Left lung (tissue), 4 donors: ENCODE measurements at regions not wholly inside any gene's neighbourhood (a gene's known extent, or its start where the extent isn't known, plus 50 kb on each side); places are given as distances from the start of the nearest gene placed in this dataset.
"Not testable (repeated sequence)": the region's sequence is repeated elsewhere in the genome, so short reads cannot be mapped to it uniquely, and the experiment has no call there.

Experiments
- ATAC-seq: fragments of 200-7000 bp; cut with Tn5 transposase; one replicate; pipeline ENCODE4 v1.9.1; 2020; ENCODE audit warnings: moderate library complexity
- DNase-seq, 4 donors: peaks; one replicate each; pipeline ENCODE4 v3.0.0-alpha.2; 2013 to 2020
- H3K27ac ChIP-seq, 2 donors: fragments of 200-600 bp; sonication (generic) in 1 of 2; one replicate each; pipeline versions ENCODE4 v1.5.0 to v1.8.0; 2020 to 2021
- H3K27me3 ChIP-seq, 2 donors: fragments of 200-600 bp; sonication (generic) in 1 of 2; one replicate each; pipeline versions ENCODE4 v1.5.0 to v1.8.0; 2020 to 2021
- H3K36me3 ChIP-seq, 2 donors: fragments of 200-600 bp; sonication (generic) in 1 of 2; one replicate each; pipeline versions ENCODE4 v1.5.0 to v1.8.0; 2020 to 2021
- H3K4me1 ChIP-seq, 2 donors: fragments of 200-600 bp; one replicate each; pipeline ENCODE4 v1.8.0; 2021
- H3K4me3 ChIP-seq, 2 donors: fragments of 200-600 bp; sonication (generic) in 1 of 2; one replicate each; pipeline versions ENCODE4 v1.5.0 to v1.8.0; 2020 to 2021; ENCODE audit warnings: mild to moderate bottlenecking in 1 of 2
- H3K9me3 ChIP-seq, 2 donors: fragments of 200-600 bp; sonication (generic) in 1 of 2; one replicate each; pipeline versions ENCODE4 v1.5.0 to v1.8.0; 2020 to 2021
- intact Hi-C, 2 donors: fragments of 100-400 bp; cut with DNase I; formaldehyde crosslinking; loops; one replicate each; pipeline versions ENCODE4 v1.11.2 to v1.14.2; 2022
- TF ChIP-seq, protein P1 (sequence below), 2 donors: fragments of 200-600 bp; sonication (generic) in 1 of 2; IDR thresholded peaks; one replicate each; pipeline versions ENCODE4 v1.5.0 to v1.8.0; 2021; ENCODE audit warnings: antibody characterized with exemption in 2 of 2
- donor health status: DM: no; HTN: yes; CAD: no.
- donor health status: DM: no; HTN: no; CAD: no.

DNA sequence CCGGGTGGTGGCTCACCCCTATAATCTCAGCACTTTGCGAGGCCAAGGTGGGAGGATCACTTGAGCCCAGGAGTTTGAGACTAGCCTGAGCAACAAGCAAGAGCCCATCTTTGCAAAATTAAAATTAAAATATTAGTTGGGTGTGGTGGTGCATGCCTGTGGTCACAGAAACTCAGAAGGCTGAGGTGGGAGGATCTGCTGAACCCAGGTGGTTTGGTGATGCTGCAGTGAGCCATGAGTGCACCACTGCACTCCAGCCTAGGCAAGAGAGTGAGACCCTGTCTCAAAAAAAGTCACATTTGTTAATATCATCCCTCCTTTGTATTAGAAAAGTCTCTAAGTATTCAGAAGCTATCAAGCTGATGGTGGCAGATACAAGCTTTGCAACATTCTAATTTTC, 317.5 kb downstream of the ANKRD30A start:
- no peaks in the 10 kb centered on the region for H3K4me1 ChIP-seq
- no peaks in the 10 kb centered on the region for H3K27me3 ChIP-seq
- no peak overlapping the region for H3K27ac ChIP-seq
- H3K36me3 ChIP-seq: no peaks in the 10 kb centered on the region
- no peak for ATAC-seq
- TF ChIP-seq, protein P1, sequence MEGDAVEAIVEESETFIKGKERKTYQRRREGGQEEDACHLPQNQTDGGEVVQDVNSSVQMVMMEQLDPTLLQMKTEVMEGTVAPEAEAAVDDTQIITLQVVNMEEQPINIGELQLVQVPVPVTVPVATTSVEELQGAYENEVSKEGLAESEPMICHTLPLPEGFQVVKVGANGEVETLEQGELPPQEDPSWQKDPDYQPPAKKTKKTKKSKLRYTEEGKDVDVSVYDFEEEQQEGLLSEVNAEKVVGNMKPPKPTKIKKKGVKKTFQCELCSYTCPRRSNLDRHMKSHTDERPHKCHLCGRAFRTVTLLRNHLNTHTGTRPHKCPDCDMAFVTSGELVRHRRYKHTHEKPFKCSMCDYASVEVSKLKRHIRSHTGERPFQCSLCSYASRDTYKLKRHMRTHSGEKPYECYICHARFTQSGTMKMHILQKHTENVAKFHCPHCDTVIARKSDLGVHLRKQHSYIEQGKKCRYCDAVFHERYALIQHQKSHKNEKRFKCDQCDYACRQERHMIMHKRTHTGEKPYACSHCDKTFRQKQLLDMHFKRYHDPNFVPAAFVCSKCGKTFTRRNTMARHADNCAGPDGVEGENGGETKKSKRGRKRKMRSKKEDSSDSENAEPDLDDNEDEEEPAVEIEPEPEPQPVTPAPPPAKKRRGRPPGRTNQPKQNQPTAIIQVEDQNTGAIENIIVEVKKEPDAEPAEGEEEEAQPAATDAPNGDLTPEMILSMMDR (IDR thresholded peaks at IDR 0.05): no peak
- no peak for DNase-seq
- H3K9me3 ChIP-seq: peaks cover 0 to 12% of the 10 kb centered on the region in 2 donors
- no peak overlapping the region for H3K4me3 ChIP-seq
- intact Hi-C loops: no loop called here

DNA sequence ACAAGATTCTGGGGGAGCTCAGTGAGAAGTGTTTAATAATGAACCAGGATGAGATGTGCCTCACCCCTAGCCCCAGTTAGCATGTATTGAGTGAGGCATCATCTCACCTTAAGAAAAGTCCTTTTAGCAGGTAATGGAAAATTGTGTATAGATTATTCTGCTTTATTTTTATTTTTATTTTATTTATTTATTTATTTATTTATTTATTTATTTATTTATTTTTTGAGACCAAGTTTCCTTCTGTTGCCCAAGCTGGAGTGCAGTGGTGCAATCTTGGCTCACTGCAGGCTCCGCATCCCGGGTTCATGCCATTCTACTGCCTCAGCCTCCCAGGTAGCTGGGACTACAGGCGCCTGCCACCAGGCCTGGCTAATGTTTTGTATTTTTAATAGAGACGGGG, 315.8 kb downstream of the ANKRD30A start:
- DNase-seq, H3K4me1 ChIP-seq, H3K36me3 ChIP-seq, H3K27ac ChIP-seq, H3K27me3 ChIP-seq, H3K9me3 ChIP-seq, intact Hi-C loops, H3K4me3 ChIP-seq, ATAC-seq: not testable (repeated sequence)

DNA sequence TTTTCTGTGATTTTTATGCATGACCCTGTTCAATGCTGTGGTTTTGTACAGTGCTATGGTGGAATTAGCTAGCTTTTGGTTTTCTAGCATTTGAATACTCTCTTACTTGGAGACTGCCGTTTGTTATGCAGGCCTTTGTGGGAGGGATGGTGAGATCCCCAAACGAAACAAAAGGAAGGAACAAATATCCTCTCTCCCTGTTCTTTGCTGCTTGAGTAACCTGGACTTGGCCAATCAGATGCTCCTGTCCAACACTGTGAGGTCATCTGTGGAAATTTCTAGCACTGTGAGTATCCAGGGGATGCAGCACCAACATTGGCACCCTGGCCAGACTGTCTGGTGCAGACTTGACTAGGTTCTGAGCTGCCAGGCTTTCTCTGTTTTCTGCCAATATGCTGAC, 314.4 kb downstream of the ANKRD30A start:
- no peak for DNase-seq
- Histone ChIP-seq H3K27me3 (no peaks in the 10 kb centered on the region), H3K4me1 (no peaks in the 10 kb centered on the region), H3K27ac (no peak overlapping the region), H3K4me3 (no peak overlapping the region), H3K36me3 (no peaks in the 10 kb centered on the region), H3K9me3 (peaks cover 0 to 6% of the 10 kb centered on the region in 2 donors)
- TF ChIP-seq, protein P1 (IDR thresholded peaks at IDR 0.05): no peak
- no peak for ATAC-seq
- intact Hi-C loops: no loop called here

DNA sequence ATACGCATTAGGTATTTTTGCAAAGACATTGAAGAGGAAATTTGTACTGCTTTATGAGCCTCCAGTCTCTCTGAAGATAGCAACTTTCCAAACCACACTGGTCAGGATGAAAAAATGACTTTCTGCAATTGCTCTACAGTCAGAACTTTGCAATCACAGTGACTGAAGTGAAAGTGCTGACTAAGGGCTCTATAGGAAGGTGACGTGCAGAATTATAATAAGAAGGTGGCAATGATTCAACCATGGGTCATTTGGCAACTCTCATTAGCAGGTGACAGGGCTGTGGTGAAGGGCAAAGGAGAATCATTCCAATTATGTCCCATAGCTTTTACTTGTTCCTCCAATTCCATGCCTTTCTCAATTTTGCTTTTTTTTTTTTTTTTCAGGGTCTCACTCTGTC, 311.0 kb downstream of the ANKRD30A start:
- H3K4me3 ChIP-seq: no peak overlapping the region
- TF ChIP-seq, protein P1 (IDR thresholded peaks at IDR 0.05): no peak
- ATAC-seq: no peak
- H3K27ac ChIP-seq: no peak overlapping the region
- intact Hi-C loops: no loop called here
- H3K4me1 ChIP-seq: no peaks in the 10 kb centered on the region
- H3K9me3 ChIP-seq: peaks cover 0 to 6% of the 10 kb centered on the region in 2 donors
- DNase-seq: no peak
- H3K27me3 ChIP-seq: no peaks in the 10 kb centered on the region
- H3K36me3 ChIP-seq: no peaks in the 10 kb centered on the region

DNA sequence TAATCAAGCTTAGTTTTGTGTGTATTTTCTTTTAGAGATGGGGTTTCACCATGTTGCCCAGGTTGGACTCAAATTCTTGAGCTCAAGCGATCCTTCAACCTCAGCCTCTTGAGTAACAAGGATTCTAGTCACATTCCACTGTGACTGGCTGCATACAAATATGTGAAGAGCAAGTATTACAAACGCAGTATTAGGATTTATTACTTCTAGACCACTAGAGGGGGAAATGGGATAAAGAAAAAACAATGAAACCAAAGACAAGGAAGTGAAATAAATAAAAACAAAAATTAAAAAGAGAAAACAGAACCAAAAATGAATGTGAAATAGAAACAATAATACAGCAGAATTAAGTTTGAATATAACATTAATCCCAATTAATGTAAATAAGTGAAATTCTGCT, 308.7 kb downstream of the ANKRD30A start:
- Histone ChIP-seq H3K4me3 (no peak overlapping the region), H3K36me3 (no peaks in the 10 kb centered on the region), H3K9me3 (no peaks in the 10 kb centered on the region), H3K4me1 (no peaks in the 10 kb centered on the region), H3K27ac (no peak overlapping the region), H3K27me3 (no peaks in the 10 kb centered on the region)
- DNase-seq: no peak
- TF ChIP-seq, protein P1 (IDR thresholded peaks at IDR 0.05): no peak
- intact Hi-C loops: no loop called here
- ATAC-seq: no peak
